ENCODE measurements at regions not wholly inside any gene's neighbourhood (a gene's known extent, or its start where the extent isn't known, plus 50 kb on each side); places are given as distances from the start of the nearest gene placed in this dataset.

DNA sequence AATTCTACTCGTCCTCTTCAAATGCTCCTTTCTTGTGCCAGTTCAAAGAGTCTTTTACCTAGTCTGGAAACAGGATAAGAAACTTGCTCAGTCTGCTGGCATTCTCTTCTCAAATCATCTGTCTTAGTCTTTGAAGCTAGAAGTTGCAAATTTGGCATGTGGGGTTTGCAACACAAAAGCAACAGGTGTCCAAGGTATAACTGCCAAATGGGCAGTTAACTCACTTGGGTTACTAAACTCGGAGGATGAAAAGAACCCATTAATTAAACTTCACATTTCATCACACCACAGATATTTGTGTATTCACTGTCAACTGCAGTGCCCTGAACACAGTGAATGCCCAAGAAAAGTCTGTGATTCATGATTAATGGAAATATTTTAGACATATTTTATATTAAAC, 108.0 kb upstream of the TARS1 start:
- TF ChIP-seq YY1 (IDR thresholded peaks at IDR 0.05; ENCODE audit: low read depth) (no peak), CEBPB (IDR thresholded peaks at IDR 0.05) (no peak), TCF12 (IDR thresholded peaks at IDR 0.05; ENCODE audit: low read depth) (no peak), TEAD4 (IDR thresholded peaks at IDR 0.05) (no peak)

DNA sequence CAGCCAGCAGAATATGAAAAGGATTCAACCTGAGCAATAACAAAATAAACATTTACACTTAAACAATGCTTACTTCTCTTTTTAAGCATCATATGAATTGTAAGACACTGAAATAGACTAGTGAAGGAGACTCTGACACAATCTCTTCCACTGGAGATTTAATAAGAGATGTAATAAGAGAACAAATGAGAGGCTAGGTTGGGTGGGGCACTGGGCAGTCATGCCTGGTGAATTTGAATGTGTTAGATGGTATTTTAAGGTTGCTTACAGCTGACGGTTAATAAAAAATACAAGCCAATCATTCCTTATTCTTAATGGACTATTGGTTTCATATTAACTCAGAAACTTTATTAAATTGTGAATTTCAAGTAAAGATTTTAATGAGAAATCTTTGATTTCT, 105.9 kb upstream of the TARS1 start:
- no peak for TF ChIP-seq NFIC (IDR thresholded peaks at IDR 0.05)
- TF ChIP-seq EGR1 (IDR thresholded peaks at IDR 0.05), result no peak
- TF ChIP-seq TAF1 (IDR thresholded peaks at IDR 0.05; ENCODE audit: low read depth), result no peak
- no peak for TF ChIP-seq CREB1 (IDR thresholded peaks at IDR 0.05; ENCODE audit: low read depth)
- TF ChIP-seq RAD21 (IDR thresholded peaks at IDR 0.05; ENCODE audit: low read depth), result no peak
- no peak for TF ChIP-seq CEBPB (IDR thresholded peaks at IDR 0.05)
- no peak for TF ChIP-seq FOXM1 (IDR thresholded peaks at IDR 0.05; ENCODE audit: borderline replicate concordance, low read depth)
- TF ChIP-seq YY1 (IDR thresholded peaks at IDR 0.05; ENCODE audit: low read depth), result no peak
- TF ChIP-seq EP300 (IDR thresholded peaks at IDR 0.05; ENCODE audit: borderline replicate concordance), result no peak
- no peak for TF ChIP-seq ZBTB7A (IDR thresholded peaks at IDR 0.05; ENCODE audit: low read depth)
- TF ChIP-seq, protein P1, sequence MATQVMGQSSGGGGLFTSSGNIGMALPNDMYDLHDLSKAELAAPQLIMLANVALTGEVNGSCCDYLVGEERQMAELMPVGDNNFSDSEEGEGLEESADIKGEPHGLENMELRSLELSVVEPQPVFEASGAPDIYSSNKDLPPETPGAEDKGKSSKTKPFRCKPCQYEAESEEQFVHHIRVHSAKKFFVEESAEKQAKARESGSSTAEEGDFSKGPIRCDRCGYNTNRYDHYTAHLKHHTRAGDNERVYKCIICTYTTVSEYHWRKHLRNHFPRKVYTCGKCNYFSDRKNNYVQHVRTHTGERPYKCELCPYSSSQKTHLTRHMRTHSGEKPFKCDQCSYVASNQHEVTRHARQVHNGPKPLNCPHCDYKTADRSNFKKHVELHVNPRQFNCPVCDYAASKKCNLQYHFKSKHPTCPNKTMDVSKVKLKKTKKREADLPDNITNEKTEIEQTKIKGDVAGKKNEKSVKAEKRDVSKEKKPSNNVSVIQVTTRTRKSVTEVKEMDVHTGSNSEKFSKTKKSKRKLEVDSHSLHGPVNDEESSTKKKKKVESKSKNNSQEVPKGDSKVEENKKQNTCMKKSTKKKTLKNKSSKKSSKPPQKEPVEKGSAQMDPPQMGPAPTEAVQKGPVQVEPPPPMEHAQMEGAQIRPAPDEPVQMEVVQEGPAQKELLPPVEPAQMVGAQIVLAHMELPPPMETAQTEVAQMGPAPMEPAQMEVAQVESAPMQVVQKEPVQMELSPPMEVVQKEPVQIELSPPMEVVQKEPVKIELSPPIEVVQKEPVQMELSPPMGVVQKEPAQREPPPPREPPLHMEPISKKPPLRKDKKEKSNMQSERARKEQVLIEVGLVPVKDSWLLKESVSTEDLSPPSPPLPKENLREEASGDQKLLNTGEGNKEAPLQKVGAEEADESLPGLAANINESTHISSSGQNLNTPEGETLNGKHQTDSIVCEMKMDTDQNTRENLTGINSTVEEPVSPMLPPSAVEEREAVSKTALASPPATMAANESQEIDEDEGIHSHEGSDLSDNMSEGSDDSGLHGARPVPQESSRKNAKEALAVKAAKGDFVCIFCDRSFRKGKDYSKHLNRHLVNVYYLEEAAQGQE (IDR thresholded peaks at IDR 0.05; ENCODE audit: low read depth), result no peak
- TF ChIP-seq TCF12 (IDR thresholded peaks at IDR 0.05; ENCODE audit: low read depth), result no peak
- TF ChIP-seq, protein P2, sequence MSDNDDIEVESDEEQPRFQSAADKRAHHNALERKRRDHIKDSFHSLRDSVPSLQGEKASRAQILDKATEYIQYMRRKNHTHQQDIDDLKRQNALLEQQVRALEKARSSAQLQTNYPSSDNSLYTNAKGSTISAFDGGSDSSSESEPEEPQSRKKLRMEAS (IDR thresholded peaks at IDR 0.05), result no peak
- TF ChIP-seq, protein P3, sequence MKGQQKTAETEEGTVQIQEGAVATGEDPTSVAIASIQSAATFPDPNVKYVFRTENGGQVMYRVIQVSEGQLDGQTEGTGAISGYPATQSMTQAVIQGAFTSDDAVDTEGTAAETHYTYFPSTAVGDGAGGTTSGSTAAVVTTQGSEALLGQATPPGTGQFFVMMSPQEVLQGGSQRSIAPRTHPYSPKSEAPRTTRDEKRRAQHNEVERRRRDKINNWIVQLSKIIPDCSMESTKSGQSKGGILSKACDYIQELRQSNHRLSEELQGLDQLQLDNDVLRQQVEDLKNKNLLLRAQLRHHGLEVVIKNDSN (IDR thresholded peaks at IDR 0.05), result no peak
- no peak for TF ChIP-seq TEAD4 (IDR thresholded peaks at IDR 0.05)

DNA sequence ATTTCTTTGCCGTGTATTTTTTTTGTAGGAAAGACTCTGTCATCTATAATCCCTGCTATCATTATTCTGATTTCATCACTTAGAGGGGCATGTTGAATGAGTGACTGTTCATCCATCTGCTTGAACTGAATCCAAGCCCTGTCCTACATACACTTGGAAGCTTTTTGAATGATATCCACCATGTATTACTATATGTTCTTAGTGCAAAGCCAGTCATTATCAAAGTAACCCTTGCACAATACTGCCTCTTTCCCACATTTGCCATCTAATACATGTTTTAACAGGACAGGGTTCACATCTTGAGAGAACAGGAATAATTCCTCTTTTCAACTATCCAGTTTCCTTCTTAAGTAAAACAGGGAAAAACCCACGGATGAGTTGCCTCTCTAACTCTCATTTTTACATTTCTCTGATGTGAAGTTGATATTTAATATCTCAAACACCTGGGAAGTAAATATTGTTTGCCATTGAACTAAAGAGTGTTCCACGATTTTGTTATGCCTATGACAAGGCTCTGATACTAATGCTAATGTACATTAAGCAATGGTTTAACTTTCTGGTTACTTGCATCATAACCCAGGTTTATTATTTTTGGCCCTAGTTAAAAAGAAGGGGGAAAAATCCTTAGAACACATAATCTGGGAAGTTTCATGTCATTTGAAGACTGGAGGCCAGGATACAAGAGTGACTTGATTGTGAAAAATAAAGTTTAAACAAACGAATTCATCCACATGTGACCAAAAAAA, 103.7 kb upstream of the TARS1 start:
- TF ChIP-seq NFIC (IDR thresholded peaks at IDR 0.05) (no peak), RAD21 (IDR thresholded peaks at IDR 0.05; ENCODE audit: low read depth) (no peak), EGR1 (IDR thresholded peaks at IDR 0.05) (no peak), TCF12 (IDR thresholded peaks at IDR 0.05; ENCODE audit: low read depth) (no peak), EP300 (IDR thresholded peaks at IDR 0.05; ENCODE audit: borderline replicate concordance) (no peak), YY1 (IDR thresholded peaks at IDR 0.05; ENCODE audit: low read depth) (no peak), CEBPB (IDR thresholded peaks at IDR 0.05) (no peak), TEAD4 (IDR thresholded peaks at IDR 0.05) (no peak), FOXM1 (IDR thresholded peaks at IDR 0.05; ENCODE audit: borderline replicate concordance, low read depth) (no peak)
- TF ChIP-seq, protein P2 (IDR thresholded peaks at IDR 0.05), result no peak

DNA sequence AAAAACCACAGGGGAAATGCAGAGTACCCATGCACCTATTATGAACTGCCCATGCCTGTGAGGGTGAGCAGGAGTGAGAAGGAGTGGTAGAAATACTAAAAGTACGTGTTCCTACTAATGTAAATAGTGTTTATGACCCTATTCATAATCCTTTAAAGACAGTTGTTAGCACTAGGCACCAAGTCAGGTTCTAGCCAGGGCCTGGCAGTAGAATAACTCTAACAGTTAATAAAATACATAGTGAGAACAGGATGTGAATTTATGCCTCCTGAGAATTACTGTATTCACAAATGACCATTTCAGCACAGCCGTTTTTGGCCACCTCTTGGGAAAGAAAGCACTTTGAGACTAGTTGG, 103.2 kb upstream of the TARS1 start:
- TF ChIP-seq ZBTB7A (IDR thresholded peaks at IDR 0.05; ENCODE audit: low read depth), result no peak
- no peak for TF ChIP-seq YY1 (IDR thresholded peaks at IDR 0.05; ENCODE audit: low read depth)
- no peak for TF ChIP-seq NFIC (IDR thresholded peaks at IDR 0.05)
- no peak for TF ChIP-seq TCF12 (IDR thresholded peaks at IDR 0.05; ENCODE audit: low read depth)
- TF ChIP-seq, protein P1 (IDR thresholded peaks at IDR 0.05; ENCODE audit: low read depth), result no peak
- TF ChIP-seq TAF1 (IDR thresholded peaks at IDR 0.05; ENCODE audit: low read depth), result no peak
- no peak for TF ChIP-seq CEBPB (IDR thresholded peaks at IDR 0.05)
- TF ChIP-seq EP300 (IDR thresholded peaks at IDR 0.05; ENCODE audit: borderline replicate concordance), result no peak
- TF ChIP-seq RAD21 (IDR thresholded peaks at IDR 0.05; ENCODE audit: low read depth), result no peak
- TF ChIP-seq, protein P3 (IDR thresholded peaks at IDR 0.05), result no peak
- TF ChIP-seq TEAD4 (IDR thresholded peaks at IDR 0.05), result no peak
- TF ChIP-seq EGR1 (IDR thresholded peaks at IDR 0.05), result no peak
- TF ChIP-seq, protein P2 (IDR thresholded peaks at IDR 0.05), result no peak
- TF ChIP-seq CREB1 (IDR thresholded peaks at IDR 0.05; ENCODE audit: low read depth), result no peak

DNA sequence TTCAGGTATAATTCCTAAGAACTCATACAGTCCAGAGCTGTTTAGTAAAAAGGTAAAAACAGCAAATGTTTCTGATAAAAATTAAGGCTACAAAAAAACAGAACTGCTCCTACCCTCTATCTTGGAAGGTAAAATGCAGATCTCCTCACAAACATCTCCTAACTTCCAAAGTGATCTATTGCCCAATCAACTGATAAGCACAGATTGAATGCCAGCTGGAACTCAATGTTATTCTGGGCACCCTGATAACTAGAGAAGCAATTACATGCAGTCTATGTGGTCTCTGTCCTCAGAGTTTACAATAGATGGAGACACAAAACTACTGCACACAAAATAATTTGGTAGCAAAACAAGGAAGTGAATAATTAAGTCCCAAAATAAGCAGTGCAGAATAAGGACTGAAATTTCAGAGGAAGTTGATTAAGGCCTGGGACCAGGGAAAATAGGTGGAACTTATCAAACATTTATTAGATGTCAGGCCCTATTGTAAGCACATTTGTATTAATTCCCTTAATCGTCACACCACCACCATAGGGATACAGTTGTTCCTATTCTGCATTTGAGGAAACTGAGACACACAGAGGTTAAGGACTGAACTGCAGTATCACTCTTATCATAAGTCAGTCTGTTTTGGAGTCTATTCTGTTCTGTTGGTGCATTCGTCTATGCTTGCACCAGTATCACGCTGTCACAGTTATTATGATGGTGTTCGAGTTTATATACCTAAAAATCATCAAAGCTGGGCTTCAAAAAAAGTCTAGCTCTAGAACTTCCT, 102.2 kb upstream of the TARS1 start:
- TF ChIP-seq NFIC (IDR thresholded peaks at IDR 0.05) (no peak), CREB1 (IDR thresholded peaks at IDR 0.05; ENCODE audit: low read depth) (no peak), TAF1 (IDR thresholded peaks at IDR 0.05; ENCODE audit: low read depth) (no peak), EGR1 (IDR thresholded peaks at IDR 0.05) (no peak), TCF12 (IDR thresholded peaks at IDR 0.05; ENCODE audit: low read depth) (no peak), TEAD4 (IDR thresholded peaks at IDR 0.05) (no peak), RAD21 (IDR thresholded peaks at IDR 0.05; ENCODE audit: low read depth) (no peak), EP300 (IDR thresholded peaks at IDR 0.05; ENCODE audit: borderline replicate concordance) (no peak), YY1 (IDR thresholded peaks at IDR 0.05; ENCODE audit: low read depth) (no peak), FOXM1 (IDR thresholded peaks at IDR 0.05; ENCODE audit: borderline replicate concordance, low read depth) (no peak), ZBTB7A (IDR thresholded peaks at IDR 0.05; ENCODE audit: low read depth) (no peak), CEBPB (IDR thresholded peaks at IDR 0.05) (no peak)
- TF ChIP-seq, protein P2 (IDR thresholded peaks at IDR 0.05), result no peak
- TF ChIP-seq, protein P3 (IDR thresholded peaks at IDR 0.05), result no peak
- TF ChIP-seq, protein P1 (IDR thresholded peaks at IDR 0.05; ENCODE audit: low read depth), result no peak
